ENCODE measurements at regions not wholly inside any gene's neighbourhood (a gene's known extent, or its start where the extent isn't known, plus 50 kb on each side); places are given as distances from the start of the nearest gene placed in this dataset.

- DNase-seq: no peak
These were observed 353.0 kb downstream of the IDS start for GRCh38 chrX:149151805-149152757.

- DNase-seq: no peak
These were observed 359.2 kb downstream of the IDS start for GRCh38 chrX:149145845-149146285.

GRCh38 chrX:149131774-149132173 is 373.3 kb downstream of the IDS start:
- no peak for DNase-seq

GRCh38 chrX:149129767-149130166 is 375.3 kb downstream of the IDS start:
- DNase-seq: no peak

DNA sequence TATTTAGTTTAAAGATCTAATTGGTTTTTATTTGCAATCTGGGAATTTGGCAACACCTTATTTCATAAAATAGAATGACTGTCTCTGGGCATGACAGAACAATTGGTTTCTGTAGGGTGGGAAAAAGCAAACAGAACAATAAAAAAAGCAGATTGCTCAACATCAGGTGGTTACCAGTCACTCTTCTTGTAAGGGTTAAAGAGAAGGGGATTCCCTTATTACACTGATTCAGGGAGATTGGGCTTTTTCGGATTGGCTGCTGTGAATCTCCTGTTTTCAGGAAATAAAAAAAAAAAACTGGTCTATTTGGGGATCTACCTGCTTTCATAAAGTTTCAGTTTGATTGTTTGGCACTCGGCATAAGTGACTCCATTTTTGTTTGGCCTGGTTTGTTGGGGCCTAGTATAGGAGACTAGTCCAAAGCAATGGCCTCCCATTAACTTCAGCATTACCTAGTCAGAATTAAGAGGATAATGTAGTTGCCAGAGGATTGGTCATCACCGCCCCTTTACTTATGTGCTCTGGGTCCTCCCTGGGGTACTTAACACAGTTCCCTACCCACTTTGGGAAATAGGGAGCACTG is 380.5 kb downstream of the IDS start:
- no peak for DNase-seq

- DNase-seq: no peak
These were observed 383.7 kb downstream of the IDS start for GRCh38 chrX:149121206-149121920.

DNA sequence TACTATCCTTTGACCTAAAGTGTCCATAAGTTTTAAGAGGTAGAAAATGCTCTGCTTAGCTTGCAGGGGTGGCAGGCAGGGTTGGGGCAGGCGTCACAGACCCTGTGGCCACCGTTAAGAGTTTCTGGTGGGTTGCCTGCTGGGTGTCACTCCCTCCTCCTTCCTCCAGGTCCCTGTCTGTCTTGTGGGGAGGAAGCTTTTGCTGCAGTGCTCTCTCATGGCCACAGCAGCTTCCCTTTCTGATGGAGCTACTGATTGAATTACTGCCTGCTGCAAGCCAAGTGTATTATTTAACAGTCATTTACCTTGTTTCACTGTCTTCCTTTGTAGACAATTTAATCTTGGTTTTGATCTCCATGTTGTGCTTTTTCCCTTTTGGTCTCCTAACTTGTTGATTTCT is 384.6 kb downstream of the IDS start:
- DNase-seq: no peak

GRCh38 chrX:149114874-149115273 is 390.2 kb downstream of the IDS start:
- DNase-seq: no peak

GRCh38 chrX:149114001-149114400 is 391.1 kb downstream of the IDS start:
- DNase-seq: no peak

DNA sequence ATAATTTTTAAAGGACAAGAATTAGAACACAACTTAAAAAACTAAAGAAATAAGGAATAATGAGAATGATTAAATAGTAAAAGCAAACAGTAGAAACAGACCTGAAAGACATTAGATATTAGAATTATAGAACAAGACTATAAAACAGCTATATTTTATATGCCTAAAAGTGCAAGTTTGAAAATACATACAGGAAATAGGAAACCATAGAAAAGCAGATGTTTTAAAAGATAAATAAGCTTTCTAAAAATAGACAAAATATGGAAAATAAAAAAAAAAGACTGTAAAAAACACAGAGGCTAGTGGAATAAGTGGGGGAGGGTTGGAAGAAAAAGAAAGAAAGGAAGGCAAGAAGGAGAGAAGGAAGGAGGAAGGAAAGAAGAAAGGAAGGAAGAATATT is 407.3 kb downstream of the IDS start:
- DNase-seq: no peak

- DNase-seq: no peak
These were observed 412.9 kb downstream of the IDS start for GRCh38 chrX:149092179-149092578.

GRCh38 chrX:149079805-149080406 is 425.2 kb downstream of the IDS start:
- no peak for DNase-seq

DNA sequence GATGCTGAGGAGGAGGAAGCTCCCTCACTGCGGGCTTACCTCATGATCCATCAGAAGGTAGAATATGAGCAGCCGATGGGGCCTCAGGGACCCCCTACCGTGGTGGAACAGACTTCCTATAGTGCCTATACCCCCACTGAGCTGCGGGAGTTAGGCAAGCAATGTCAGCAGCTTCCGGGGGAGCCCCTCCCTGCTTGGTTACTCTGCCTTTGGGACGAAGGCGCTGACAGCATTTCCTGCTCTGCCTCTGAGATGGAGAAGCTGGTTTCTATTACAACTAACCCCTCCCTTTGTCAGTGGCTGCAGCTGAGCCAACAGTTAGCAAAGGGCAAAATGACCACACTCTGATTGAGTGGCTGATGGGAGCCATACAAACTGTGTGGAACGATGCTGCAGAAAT is 430.7 kb downstream of the IDS start:
- no peak for DNase-seq

DNA sequence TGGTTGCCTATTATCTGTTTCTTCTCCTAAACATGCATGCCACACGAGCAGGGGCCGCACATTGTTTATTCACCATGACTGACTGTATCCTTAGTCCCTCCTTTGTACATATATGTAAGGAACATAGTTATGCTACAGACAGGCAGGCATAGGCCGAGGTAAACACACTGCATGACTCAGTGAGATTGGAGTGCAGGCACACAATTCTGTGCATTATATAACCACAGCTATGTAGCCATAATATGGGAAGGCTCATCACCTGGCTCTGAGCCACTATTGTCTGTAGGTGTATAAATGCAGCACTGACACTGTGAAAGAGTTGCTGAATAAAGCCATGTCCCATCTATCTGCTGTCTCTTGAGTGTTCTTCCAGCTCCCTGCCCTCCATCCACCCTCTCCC is 431.6 kb downstream of the IDS start:
- DNase-seq: no peak

- DNase-seq: no peak
These were observed 435.2 kb downstream of the IDS start for GRCh38 chrX:149069899-149070298.

DNA sequence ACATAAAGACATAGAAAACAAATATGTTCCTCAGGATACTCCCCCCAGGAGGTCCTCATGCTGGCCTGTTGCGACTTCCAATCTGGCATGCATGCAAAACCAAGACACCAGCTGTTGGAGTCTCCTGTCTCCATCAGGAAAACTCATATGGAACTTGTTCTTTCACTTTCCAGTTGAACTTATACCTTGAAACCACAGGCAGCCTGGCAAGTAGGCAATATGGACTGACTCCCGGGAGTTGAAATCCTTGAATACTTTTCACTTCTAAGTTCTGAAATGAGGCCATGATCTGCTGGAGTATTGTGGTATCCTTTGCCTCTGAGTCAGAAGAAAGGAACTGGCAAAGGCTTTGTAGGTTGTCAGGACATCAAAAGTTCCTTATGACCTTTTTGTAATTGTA is 444.2 kb downstream of the IDS start:
- no peak for DNase-seq
